ENCODE measurements at regions not wholly inside any gene's neighbourhood (a gene's known extent, or its start where the extent isn't known, plus 50 kb on each side); places are given as distances from the start of the nearest gene placed in this dataset.

GRCh38 chr18:78751664-78752063 lies 228.0 kb upstream of the SALL3 start:
- TF ChIP-seq POLR2AphosphoS5 (IDR thresholded peaks at IDR 0.05) (no peak), CTCF (IDR thresholded peaks at IDR 0.05) (no peak), POLR2A (IDR thresholded peaks at IDR 0.05) (no peak)
